RWPE1 (cell line): ENCODE measurements at regions not wholly inside any gene's neighbourhood (a gene's known extent, or its start where the extent isn't known, plus 50 kb on each side); places are given as distances from the start of the nearest gene placed in this dataset.

ENCODE experiments used
- CTCF ChIA-PET: fragments of 350-600 bp; sonication (Branson Sonifier 250); formaldehyde crosslinking; extraction: SDS; loops from one replicate; lab custom pipeline; 2021; lab: Yijun Ruan, JAX
- POLR2A ChIA-PET: fragments of 400-600 bp; formaldehyde crosslinking; extraction: SDS; loops from one replicate; lab custom pipeline; 2020; ENCODE audit warnings: antibody characterized with exemption; ENCODE audit not compliant: low non-redundant PET; lab: Yijun Ruan, JAX
- DNase-seq: peaks from one replicate; pipeline ENCODE4 v3.0.0; 2012; ENCODE audit warnings: low spot score
- H3K27ac ChIP-seq: fragments of 450-650 bp; 2 replicates; pipeline ENCODE4 v1.5.1; 2017
- CTCF ChIP-seq: fragments of 450-650 bp; conservative IDR thresholded peaks from 2 replicates; pipeline ENCODE4 v1.5.1; 2017; ENCODE audit warnings: low read depth, mild to moderate bottlenecking

DNA sequence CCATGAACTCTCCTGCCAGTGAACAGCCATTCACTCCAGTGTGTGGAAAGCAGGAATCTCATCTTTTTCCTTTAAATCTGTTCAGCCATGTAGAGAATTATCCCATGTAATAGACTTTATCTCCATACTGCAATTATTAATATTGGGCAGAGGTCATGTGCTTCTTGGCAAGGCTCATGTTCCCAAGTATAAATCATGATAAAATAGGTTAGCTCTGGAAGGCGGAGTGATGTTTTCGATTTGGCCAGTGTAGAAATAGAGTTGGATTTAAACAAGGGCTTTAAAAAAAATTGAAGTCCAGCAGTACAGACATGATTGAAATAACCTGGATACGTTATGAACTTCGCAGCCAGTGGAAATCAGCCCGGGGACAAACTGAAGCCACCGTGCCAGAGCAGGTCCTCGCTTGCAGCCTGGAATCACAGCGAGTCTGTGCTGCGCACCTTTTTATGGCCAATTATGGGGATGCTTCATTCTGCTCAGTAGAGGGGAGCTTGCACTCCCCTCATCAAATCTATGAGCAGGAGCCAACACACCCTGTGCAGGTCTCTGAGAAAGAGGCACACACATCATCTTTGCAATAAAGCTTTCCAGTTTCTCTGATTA is 654.0 kb upstream of the MKI67 start:
- POLR2A ChIA-PET = no interaction called here
- DNase-seq = no peak
- TF ChIP-seq CTCF = no peak
- CTCF ChIA-PET = no interaction called here
- no peak overlapping the region for H3K27ac ChIP-seq

DNA sequence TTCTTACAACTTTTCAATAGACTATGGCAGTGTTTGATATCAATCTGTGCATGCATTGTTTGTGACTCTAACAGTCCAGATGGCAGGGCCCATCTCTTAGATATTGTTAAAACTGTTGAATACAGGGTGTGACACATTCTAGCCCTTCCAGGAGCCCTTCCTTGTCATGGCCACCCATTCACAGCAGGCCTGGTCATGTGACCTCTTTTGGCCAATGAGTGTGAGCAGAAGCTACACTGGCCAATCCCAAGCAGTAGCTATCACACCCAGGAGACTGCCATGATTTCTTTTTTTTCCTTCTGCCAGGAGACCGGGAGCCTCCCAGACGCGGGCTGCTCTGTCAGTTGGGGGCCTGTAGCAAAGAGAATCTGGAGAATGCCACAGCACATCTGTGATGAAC is 655.4 kb upstream of the MKI67 start:
- CTCF ChIA-PET = no interaction called here
- no peak overlapping the region for H3K27ac ChIP-seq
- POLR2A ChIA-PET = no interaction called here
- no peak for TF ChIP-seq CTCF
- DNase-seq = no peak

GRCh38 chr10:128784444-128784843 is 658.2 kb upstream of the MKI67 start:
- no peak overlapping the region for H3K27ac ChIP-seq
- CTCF ChIA-PET = no interaction called here
- DNase-seq = no peak
- POLR2A ChIA-PET = no interaction called here
- no peak for TF ChIP-seq CTCF

GRCh38 chr10:128792426-128793140 is 666.4 kb upstream of the MKI67 start:
- CTCF ChIA-PET = no interaction called here
- no peak for DNase-seq
- TF ChIP-seq CTCF = no peak
- H3K27ac ChIP-seq = no peak overlapping the region
- POLR2A ChIA-PET = no interaction called here

GRCh38 chr10:128793726-128794655 is 667.8 kb upstream of the MKI67 start:
- POLR2A ChIA-PET = no interaction called here
- TF ChIP-seq CTCF = no peak
- DNase-seq = no peak
- no peak overlapping the region for H3K27ac ChIP-seq
- CTCF ChIA-PET = no interaction called here

GRCh38 chr10:128796396-128796912 is 670.2 kb upstream of the MKI67 start:
- ChIA-PET CTCF (no interaction called here), POLR2A (no interaction called here)
- no peak for DNase-seq
- TF ChIP-seq CTCF = no peak
- no peak overlapping the region for H3K27ac ChIP-seq
